ENCODE measurements at regions not wholly inside any gene's neighbourhood (a gene's known extent, or its start where the extent isn't known, plus 50 kb on each side); places are given as distances from the start of the nearest gene placed in this dataset.
"Not testable (repeated sequence)": the region's sequence is repeated elsewhere in the genome, so short reads cannot be mapped to it uniquely, and the experiment has no call there.

- DNase-seq (ENCODE audit: low spot score), result no peak
Measured at GRCh38 chr10:61047081-61047480, 103.1 kb upstream of the RHOBTB1 start.

GRCh38 chr10:61045480-61045879 is 101.5 kb upstream of the RHOBTB1 start:
- DNase-seq (ENCODE audit: low spot score), result not testable (repeated sequence)

DNA sequence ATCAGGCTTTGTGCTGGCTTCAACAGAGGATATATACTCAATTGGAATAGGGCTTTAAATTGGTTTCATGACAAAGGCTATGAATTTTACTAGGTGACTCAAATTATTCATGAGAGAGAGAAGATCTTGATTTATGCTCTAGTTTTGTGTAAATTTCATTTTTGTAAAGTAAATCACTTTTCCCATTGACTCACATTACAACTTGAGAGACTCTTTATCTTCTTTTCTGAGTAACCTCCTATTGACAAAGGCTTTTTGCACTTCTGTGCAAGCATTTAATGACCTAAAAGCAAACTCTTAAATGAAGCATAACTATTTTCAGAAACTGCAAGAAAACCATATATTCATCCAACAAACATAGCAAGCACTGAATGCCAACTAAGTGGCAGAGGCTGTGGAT is 98.5 kb upstream of the RHOBTB1 start:
- DNase-seq (ENCODE audit: low spot score), result no peak

GRCh38 chr10:61040399-61041016 is 96.5 kb upstream of the RHOBTB1 start:
- DNase-seq (ENCODE audit: low spot score), result no peak

GRCh38 chr10:61039868-61040267 is 95.9 kb upstream of the RHOBTB1 start:
- DNase-seq (ENCODE audit: low spot score), result no peak

DNA sequence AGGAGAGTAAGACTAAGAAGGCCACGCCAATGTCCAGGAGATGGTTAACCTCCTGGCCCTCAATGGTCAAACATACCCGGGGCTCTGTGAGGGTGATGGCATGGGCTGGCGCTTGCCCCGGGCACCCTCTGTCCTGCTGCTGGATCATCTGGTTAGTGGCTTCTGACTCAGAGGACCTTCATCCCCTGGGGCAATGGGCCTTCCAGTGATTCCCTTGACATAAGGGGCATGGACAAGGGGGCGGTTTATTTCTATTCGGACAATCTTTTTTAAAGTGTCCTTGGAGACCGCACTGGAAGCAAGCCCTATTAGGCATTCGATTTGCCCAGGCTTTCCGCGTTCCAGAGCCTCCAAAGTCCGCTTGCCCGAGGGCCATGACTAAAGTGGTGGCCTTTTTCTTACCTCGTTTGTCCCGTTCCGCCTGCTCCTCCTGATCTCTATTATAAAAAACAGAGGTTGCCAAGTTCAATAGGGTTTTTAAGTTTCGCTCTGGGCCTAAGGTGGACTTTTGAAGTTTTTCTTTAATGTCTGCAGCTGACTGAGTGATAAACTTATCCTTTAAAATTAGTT is 93.4 kb upstream of the RHOBTB1 start:
- not testable (repeated sequence) for DNase-seq (ENCODE audit: low spot score)

DNA sequence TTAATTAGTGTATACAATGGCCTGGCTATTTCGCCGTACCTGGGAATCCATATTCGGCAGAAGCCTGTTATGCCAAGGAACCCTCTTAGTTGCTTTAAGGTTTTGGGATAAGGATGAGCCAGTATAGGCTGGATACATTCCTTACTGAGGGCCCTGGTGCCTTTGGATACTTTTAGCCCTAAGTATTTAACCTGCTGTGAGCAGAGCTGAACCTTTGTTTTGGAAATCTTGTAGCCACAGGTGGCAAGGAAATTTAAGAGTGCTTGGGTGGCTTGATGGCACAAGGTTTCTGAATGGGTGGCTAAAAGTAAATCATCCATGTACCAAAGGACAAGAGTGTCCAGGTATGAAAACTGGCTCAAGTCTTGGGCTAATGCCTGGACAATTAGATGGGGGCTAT is 92.2 kb upstream of the RHOBTB1 start:
- DNase-seq (ENCODE audit: low spot score), result not testable (repeated sequence)

GRCh38 chr10:61031341-61031740 is 87.4 kb upstream of the RHOBTB1 start:
- no peak for DNase-seq (ENCODE audit: low spot score)

DNA sequence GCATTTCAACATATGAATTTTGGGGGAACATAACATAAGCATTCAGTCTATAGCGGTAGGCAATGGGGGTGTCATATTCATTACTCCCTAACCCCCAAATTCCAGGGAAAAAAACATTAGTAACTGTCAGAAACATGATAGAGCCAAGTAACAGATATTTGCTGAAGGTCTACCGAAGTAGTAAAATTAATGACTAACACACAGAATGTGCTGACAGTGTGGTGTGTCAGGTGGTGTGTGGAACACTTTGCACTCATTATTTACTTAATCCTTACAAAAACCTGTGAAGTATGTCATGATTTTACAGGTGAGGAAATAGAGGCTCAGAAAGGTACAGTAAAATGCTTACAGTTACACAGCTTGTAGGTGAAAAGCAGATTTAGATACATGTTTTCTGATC is 85.4 kb upstream of the RHOBTB1 start:
- no peak for DNase-seq (ENCODE audit: low spot score)

DNA sequence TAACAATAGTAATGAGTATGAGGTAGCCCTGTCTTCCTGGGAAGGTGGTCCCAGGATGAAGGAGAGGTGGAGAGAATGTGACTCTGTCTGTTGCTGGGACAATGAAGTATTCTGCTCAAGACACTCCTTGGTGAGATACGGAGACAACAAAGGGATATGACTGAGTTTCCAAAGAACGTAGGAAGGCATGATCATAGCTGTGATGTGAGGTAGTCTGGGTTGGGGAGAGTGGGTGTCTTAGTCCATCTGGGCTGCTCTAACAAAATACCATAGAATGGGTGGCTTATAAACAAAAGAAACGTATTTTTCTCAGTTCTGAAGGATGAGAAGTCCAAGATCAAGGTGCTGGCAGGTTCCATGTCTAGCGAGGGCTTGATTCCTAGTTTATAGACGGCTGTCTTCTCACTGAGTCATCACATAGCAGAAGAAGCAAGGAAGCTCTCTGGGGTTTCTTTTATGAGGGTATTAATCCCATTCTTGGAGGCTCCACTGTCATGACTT is 84.9 kb upstream of the RHOBTB1 start:
- DNase-seq (ENCODE audit: low spot score), result no peak

DNA sequence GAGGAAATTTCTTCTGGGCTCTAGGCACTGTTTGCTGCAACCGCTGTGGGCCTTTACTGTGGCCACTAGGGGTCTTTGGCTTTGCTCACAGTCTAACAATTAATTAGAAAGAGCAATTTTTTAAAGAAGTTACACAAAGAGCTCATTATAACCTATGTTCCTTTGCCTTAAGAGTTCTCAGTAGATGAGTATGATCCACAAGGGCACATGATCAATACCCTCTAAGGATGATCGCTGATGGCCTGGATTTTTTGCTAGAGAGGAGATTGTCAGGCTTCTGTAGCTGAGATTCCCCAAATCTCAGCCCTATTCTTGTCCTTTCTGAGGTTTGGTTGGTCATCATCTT is 80.8 kb upstream of the RHOBTB1 start:
- peak; percentile 26 for DNase-seq (ENCODE audit: low spot score)

- DNase-seq (ENCODE audit: low spot score), result no peak
Measured at GRCh38 chr10:61024151-61024855, 80.3 kb upstream of the RHOBTB1 start.

GRCh38 chr10:61023053-61023452 is 79.1 kb upstream of the RHOBTB1 start:
- no peak for DNase-seq (ENCODE audit: low spot score)

- no peak for DNase-seq (ENCODE audit: low spot score)
Measured at GRCh38 chr10:61021926-61022325, 77.9 kb upstream of the RHOBTB1 start.

- DNase-seq (ENCODE audit: low spot score), result no peak
Measured at GRCh38 chr10:61020420-61021158, 76.6 kb upstream of the RHOBTB1 start.

- DNase-seq (ENCODE audit: low spot score), result no peak
Measured at GRCh38 chr10:61018146-61018545, 74.2 kb upstream of the RHOBTB1 start.

- DNase-seq (ENCODE audit: low spot score), result no peak
Measured at GRCh38 chr10:61016630-61017029, 72.6 kb upstream of the RHOBTB1 start.

DNA sequence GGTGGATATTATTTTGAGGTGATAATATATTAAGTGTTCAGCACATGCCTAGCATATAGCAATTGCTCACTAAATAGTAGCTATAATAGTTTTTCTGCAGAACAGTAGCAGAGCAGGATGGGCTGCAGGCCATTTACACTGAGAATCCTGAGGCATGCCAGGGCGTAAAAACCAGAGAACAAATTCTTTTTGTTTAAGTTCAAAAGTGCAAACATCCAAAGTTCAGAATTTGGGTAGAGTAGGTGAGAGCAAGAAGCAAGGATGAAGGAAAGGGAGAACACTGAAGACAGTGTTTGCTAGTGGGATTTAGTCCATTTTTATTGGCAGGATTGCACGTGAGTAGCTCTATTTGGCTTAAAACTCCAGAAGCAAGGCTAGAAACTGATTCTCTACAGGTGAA is 72.0 kb upstream of the RHOBTB1 start:
- no peak for DNase-seq (ENCODE audit: low spot score)

- no peak for DNase-seq (ENCODE audit: low spot score)
Measured at GRCh38 chr10:61010863-61011262, 66.9 kb upstream of the RHOBTB1 start.

GRCh38 chr10:61003069-61003468 is 59.1 kb upstream of the RHOBTB1 start:
- DNase-seq (ENCODE audit: low spot score), result not testable (repeated sequence)

DNA sequence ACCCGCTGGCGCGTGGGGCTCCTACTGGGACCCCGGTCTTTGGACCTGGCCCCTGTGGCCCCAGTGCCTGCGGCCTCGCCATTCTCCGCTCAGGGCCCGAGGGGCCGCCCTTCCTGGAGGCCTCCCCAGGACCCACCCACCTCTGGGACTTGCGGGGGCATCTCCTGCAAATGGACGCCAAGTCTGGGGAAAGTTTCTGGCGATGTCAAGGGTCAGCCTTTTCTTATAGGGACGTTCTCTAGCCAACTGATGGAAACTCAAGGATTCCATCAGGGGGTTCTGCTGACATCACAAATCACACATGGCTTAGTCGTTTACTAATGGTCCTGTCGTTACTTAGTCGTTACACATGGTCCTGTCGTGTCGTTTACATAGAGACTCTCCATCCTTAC is 57.7 kb upstream of the RHOBTB1 start:
- DNase-seq (ENCODE audit: low spot score), result no peak

GRCh38 chr10:61000769-61001730 is 57.1 kb upstream of the RHOBTB1 start:
- no peak for DNase-seq (ENCODE audit: low spot score)
